Hepatocyte (in vitro differentiated cells): ENCODE measurements at regions not wholly inside any gene's neighbourhood (a gene's known extent, or its start where the extent isn't known, plus 50 kb on each side); places are given as distances from the start of the nearest gene placed in this dataset.
A peak's percentile ranks its signal among the peaks of the same experiment; 100 is the strongest.
"Not testable (repeated sequence)": the region's sequence is repeated elsewhere in the genome, so short reads cannot be mapped to it uniquely, and the experiment has no call there.

Experiments
- DNase-seq: peaks from one replicate; pipeline ENCODE4 v3.0.0-alpha.2; 2016; ENCODE audit warnings: low spot score
- H2AFZ ChIP-seq: fragments of 200-600 bp; sonication (generic); 2 replicates; pipeline ENCODE4 v1.6.0; 2016; ENCODE audit warnings: antibody characterized with exemption, mild to moderate bottlenecking
- H3K27ac ChIP-seq: fragments of 200-600 bp; sonication (generic); 2 replicates; pipeline ENCODE4 v1.5.1; 2016; ENCODE audit warnings: mild to moderate bottlenecking
- H3K27me3 ChIP-seq: fragments of 200-600 bp; sonication (generic); 2 replicates; pipeline ENCODE4 v1.6.1; 2016
- H3K36me3 ChIP-seq: fragments of 200-600 bp; sonication (generic); replicated peaks from 2 replicates; pipeline ENCODE4 v1.5.1; 2016; ENCODE audit warnings: low read depth; ENCODE audit not compliant: insufficient read depth
- H3K4me1 ChIP-seq: fragments of 200-600 bp; sonication (generic); 2 replicates; pipeline ENCODE4 v1.5.1; 2016; ENCODE audit warnings: mild to moderate bottlenecking, moderate library complexity; ENCODE audit not compliant: insufficient read depth
- H3K4me2 ChIP-seq: fragments of 200-600 bp; sonication (generic); 2 replicates; pipeline ENCODE4 v1.6.0; 2016
- H3K4me3 ChIP-seq: fragments of 200-600 bp; sonication (generic); 2 replicates; pipeline ENCODE4 v1.5.1; 2016; ENCODE audit warnings: mild to moderate bottlenecking
- H3K79me2 ChIP-seq: fragments of 200-600 bp; sonication (generic); 2 replicates; pipeline ENCODE4 v1.6.0; 2017; ENCODE audit warnings: mild to moderate bottlenecking
- H3K9me2 ChIP-seq: fragments of 200-600 bp; sonication (generic); replicated peaks from 2 replicates; pipeline ENCODE4 v1.6.0; 2017; ENCODE audit warnings: mild to moderate bottlenecking; ENCODE audit not compliant: insufficient read depth
- H3K9me3 ChIP-seq: fragments of 200-600 bp; sonication (generic); 2 replicates; pipeline ENCODE4 v1.5.1; 2016; ENCODE audit warnings: low read depth, mild to moderate bottlenecking
- H4K20me1 ChIP-seq: fragments of 200-600 bp; sonication (generic); 2 replicates; pipeline ENCODE4 v1.6.0; 2016; ENCODE audit warnings: mild to moderate bottlenecking; ENCODE audit not compliant: insufficient read depth, poor library complexity, severe bottlenecking
- EZH2 ChIP-seq: fragments of 200-600 bp; sonication (generic); IDR thresholded peaks from 2 replicates; pipeline ENCODE4 v1.6.1; 2016; ENCODE audit warnings: antibody characterized with exemption, mild to moderate bottlenecking, borderline replicate concordance
- EZH2phosphoT487 ChIP-seq: fragments of 200-600 bp; sonication (generic); IDR thresholded peaks from one replicate; pipeline ENCODE4 v1.6.1; 2018; ENCODE audit warnings: antibody characterized with exemption, mild to moderate bottlenecking, low read depth, moderate library complexity; ENCODE audit not compliant: unreplicated experiment, severe bottlenecking
- WGBS: methylation state at CpG from one replicate; pipeline ENCODE4 v1.1.6; 2016; ENCODE audit warnings: low lambda C conversion rate; ENCODE audit errors: missing lambda C conversion rate; 5-methylcytosine and 5-hydroxymethylcytosine counted together
- TF ChIP-seq, protein P1 (sequence below): fragments of 200-600 bp; sonication (generic); IDR thresholded peaks from 2 replicates; pipeline ENCODE4 v1.5.1; 2016; ENCODE audit warnings: antibody characterized with exemption, mild to moderate bottlenecking; ENCODE audit not compliant: poor library complexity

DNA sequence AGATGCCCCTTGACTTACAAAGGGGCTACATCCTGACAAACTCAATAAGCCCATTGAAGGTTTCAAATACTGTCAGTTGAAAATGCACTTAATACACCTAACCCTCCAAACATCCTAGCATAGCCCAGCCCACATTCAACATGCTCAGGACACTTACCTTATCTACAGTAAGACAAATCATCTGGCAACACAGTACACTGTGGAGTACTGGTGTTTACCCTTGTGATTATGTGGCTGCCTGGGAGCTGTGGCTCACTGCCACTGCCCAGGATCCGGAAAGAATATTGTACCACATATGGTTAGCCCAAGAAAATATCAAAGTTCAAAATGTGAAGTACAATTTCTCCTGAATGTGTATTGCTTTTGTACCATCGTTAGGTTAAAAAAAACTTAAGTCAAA is 562.2 kb downstream of the HTR1A start:
- 43% methylated on average over 2 of the region's 2 CpGs for WGBS

DNA sequence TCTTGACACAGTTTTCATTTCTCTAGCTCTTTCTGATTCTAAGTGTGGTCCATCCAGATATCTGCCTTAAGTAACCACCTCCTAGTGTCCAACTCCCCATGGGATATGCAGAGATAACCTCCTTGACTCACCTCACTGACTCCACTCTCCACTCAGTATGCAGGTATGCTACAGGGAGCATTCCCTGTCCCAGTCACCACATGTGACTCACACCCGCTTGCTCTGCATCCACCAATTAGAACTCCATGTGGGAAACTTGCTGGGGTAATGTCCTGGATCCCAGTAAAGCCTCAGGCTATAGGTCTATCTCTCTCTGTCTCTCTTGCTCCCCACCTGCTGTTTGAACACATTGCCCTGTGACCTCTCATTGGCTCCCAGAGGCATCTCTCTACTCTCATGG is 563.9 kb downstream of the HTR1A start:
- Histone ChIP-seq H4K20me1 (no peaks in the 10 kb centered on the region), H3K4me3 (no peak overlapping the region), H3K9me2 (no peaks in the 10 kb centered on the region), H3K9me3 (no peaks in the 10 kb centered on the region), H3K79me2 (no peaks in the 10 kb centered on the region), H3K27me3 (no peaks in the 10 kb centered on the region), H2AFZ (no peak overlapping the region), H3K4me1 (no peaks in the 10 kb centered on the region), H3K4me2 (no peak overlapping the region), H3K27ac (no peak overlapping the region), H3K36me3 (no peaks in the 10 kb centered on the region)
- WGBS: 81% methylated on average over 1 of the region's 1 CpG
- DNase-seq: no peak
- TF ChIP-seq, protein P1, sequence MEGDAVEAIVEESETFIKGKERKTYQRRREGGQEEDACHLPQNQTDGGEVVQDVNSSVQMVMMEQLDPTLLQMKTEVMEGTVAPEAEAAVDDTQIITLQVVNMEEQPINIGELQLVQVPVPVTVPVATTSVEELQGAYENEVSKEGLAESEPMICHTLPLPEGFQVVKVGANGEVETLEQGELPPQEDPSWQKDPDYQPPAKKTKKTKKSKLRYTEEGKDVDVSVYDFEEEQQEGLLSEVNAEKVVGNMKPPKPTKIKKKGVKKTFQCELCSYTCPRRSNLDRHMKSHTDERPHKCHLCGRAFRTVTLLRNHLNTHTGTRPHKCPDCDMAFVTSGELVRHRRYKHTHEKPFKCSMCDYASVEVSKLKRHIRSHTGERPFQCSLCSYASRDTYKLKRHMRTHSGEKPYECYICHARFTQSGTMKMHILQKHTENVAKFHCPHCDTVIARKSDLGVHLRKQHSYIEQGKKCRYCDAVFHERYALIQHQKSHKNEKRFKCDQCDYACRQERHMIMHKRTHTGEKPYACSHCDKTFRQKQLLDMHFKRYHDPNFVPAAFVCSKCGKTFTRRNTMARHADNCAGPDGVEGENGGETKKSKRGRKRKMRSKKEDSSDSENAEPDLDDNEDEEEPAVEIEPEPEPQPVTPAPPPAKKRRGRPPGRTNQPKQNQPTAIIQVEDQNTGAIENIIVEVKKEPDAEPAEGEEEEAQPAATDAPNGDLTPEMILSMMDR: no peak
- no peak for TF ChIP-seq EZH2phosphoT487
- TF ChIP-seq EZH2: no peak

More for the DNA sequence above, 562.2 kb downstream of the HTR1A start:
- H3K79me2 ChIP-seq: no peaks in the 10 kb centered on the region
- H3K9me2 ChIP-seq: no peaks in the 10 kb centered on the region
- no peaks in the 10 kb centered on the region for H3K4me1 ChIP-seq
- DNase-seq: peak; percentile 10
- H3K4me3 ChIP-seq: no peak overlapping the region
- no peaks in the 10 kb centered on the region for H3K9me3 ChIP-seq
- H4K20me1 ChIP-seq: no peaks in the 10 kb centered on the region
- no peak overlapping the region for H2AFZ ChIP-seq
- no peaks in the 10 kb centered on the region for H3K27me3 ChIP-seq
- no peak overlapping the region for H3K27ac ChIP-seq
- H3K4me2 ChIP-seq: no peak overlapping the region
- no peak for TF ChIP-seq EZH2
- TF ChIP-seq, protein P1: no peak
- no peak for TF ChIP-seq EZH2phosphoT487
- no peaks in the 10 kb centered on the region for H3K36me3 ChIP-seq

DNA sequence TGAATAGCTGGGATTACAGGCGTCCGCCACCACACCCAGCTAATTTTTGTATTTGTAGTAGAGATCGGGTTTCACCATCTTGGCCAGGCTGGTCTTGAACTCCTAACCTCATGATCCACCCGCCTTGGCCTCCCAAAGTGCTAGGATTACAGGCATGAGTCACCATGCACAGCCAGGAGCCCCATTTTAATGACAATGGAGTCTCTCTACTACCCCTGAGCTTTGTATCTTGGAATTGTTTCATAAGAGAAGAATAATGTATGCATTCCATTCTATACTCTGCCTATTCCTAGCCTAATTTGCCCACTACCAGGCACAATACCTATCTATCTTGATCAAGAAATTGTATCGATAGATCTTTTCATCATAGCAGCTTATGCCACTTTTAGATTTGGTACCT is 574.1 kb downstream of the HTR1A start:
- H3K27me3 ChIP-seq, H3K4me3 ChIP-seq, H4K20me1 ChIP-seq, H3K4me2 ChIP-seq, H2AFZ ChIP-seq, H3K9me3 ChIP-seq, H3K79me2 ChIP-seq, DNase-seq, H3K4me1 ChIP-seq, H3K9me2 ChIP-seq, H3K36me3 ChIP-seq, H3K27ac ChIP-seq: not testable (repeated sequence)
- WGBS: 88% methylated on average over 5 of the region's 5 CpGs

- Histone ChIP-seq H3K27me3 (no peaks in the 10 kb centered on the region), H3K79me2 (no peaks in the 10 kb centered on the region), H2AFZ (no peak overlapping the region), H3K9me2 (no peaks in the 10 kb centered on the region), H3K4me1 (no peaks in the 10 kb centered on the region), H3K36me3 (no peaks in the 10 kb centered on the region), H3K4me2 (no peak overlapping the region), H3K9me3 (no peaks in the 10 kb centered on the region), H3K27ac (no peak overlapping the region), H3K4me3 (no peak overlapping the region), H4K20me1 (no peaks in the 10 kb centered on the region)
- no peak for TF ChIP-seq EZH2phosphoT487
- TF ChIP-seq, protein P1: no peak
- TF ChIP-seq EZH2: no peak
- DNase-seq: no peak
- 82% methylated on average over 6 of the region's 6 CpGs for WGBS
Measured at GRCh38 chr5:63375851-63376250, 586.4 kb downstream of the HTR1A start.
